WERI-Rb-1 (cell line): ENCODE measurements at regions not wholly inside any gene's neighbourhood (a gene's known extent, or its start where the extent isn't known, plus 50 kb on each side); places are given as distances from the start of the nearest gene placed in this dataset.

Source experiments
- DNase-seq: peaks from one replicate; pipeline ENCODE4 v3.0.0-alpha.2; 2020
- H3K27ac ChIP-seq: fragments of 250-450 bp; sonication (Bioruptor Pico); 2 replicates; pipeline ENCODE4 v1.5.1; 2020; ENCODE audit warnings: mild to moderate bottlenecking, moderate library complexity
- H3K27me3 ChIP-seq: fragments of 250-450 bp; sonication (Bioruptor Pico); 2 replicates; pipeline ENCODE4 v1.5.1; 2021; ENCODE audit warnings: mild to moderate bottlenecking, low read depth, moderate library complexity; ENCODE audit not compliant: insufficient read depth, severe bottlenecking
- H3K36me3 ChIP-seq: fragments of 250-450 bp; sonication (Bioruptor Pico); 2 replicates; pipeline ENCODE4 v1.5.1; 2020; ENCODE audit warnings: mild to moderate bottlenecking, moderate library complexity
- H3K4me3 ChIP-seq: 2 replicates; pipeline ENCODE4 v1.5.1; 2011; ENCODE audit warnings: low read depth, mild to moderate bottlenecking, control low read depth, low read length
- H3K9me3 ChIP-seq: fragments of 250-450 bp; sonication (Bioruptor Pico); 2 replicates; pipeline ENCODE4 v1.5.1; 2021; ENCODE audit warnings: mild to moderate bottlenecking, moderate library complexity; ENCODE audit not compliant: severe bottlenecking
- CTCF ChIP-seq: IDR thresholded peaks from 2 replicates; pipeline ENCODE4 v1.5.1; 2011; ENCODE audit warnings: low read depth, mild to moderate bottlenecking, control low read depth, inconsistent platforms, low read length

GRCh38 chr1:69163779-69164178 is 403.9 kb upstream of the LRRC7 start:
- Histone ChIP-seq H3K4me3 (no peak overlapping the region), H3K9me3 (no peaks in the 10 kb centered on the region), H3K36me3 (no peaks in the 10 kb centered on the region), H3K27ac (no peak overlapping the region), H3K27me3 (no peaks in the 10 kb centered on the region)
- DNase-seq, result no peak
- TF ChIP-seq CTCF, result no peak

GRCh38 chr1:69167876-69168275 is 399.8 kb upstream of the LRRC7 start:
- Histone ChIP-seq H3K9me3 (peaks cover 2% of the 10 kb centered on the region), H3K4me3 (no peak overlapping the region), H3K27me3 (no peaks in the 10 kb centered on the region), H3K27ac (no peak overlapping the region), H3K36me3 (no peaks in the 10 kb centered on the region)
- no peak for DNase-seq
- TF ChIP-seq CTCF, result no peak

- no peak for TF ChIP-seq CTCF
- no peak overlapping the region for H3K4me3 ChIP-seq
- DNase-seq, result no peak
- no peak overlapping the region for H3K27ac ChIP-seq
- no peaks in the 10 kb centered on the region for H3K27me3 ChIP-seq
- peaks cover 2% of the 10 kb centered on the region for H3K9me3 ChIP-seq
- H3K36me3 ChIP-seq, result no peaks in the 10 kb centered on the region
Observed at GRCh38 chr1:69171248-69171647, 396.5 kb upstream of the LRRC7 start.

GRCh38 chr1:69172003-69173000 is 395.4 kb upstream of the LRRC7 start:
- no peak overlapping the region for H3K4me3 ChIP-seq
- no peaks in the 10 kb centered on the region for H3K27me3 ChIP-seq
- no peaks in the 10 kb centered on the region for H3K36me3 ChIP-seq
- H3K27ac ChIP-seq, result no peak overlapping the region
- H3K9me3 ChIP-seq, result peaks cover 2% of the 10 kb centered on the region
- no peak for DNase-seq
- TF ChIP-seq CTCF, result no peak

GRCh38 chr1:69175053-69175452 is 392.7 kb upstream of the LRRC7 start:
- H3K9me3 ChIP-seq, result no peaks in the 10 kb centered on the region
- H3K27me3 ChIP-seq, result no peaks in the 10 kb centered on the region
- TF ChIP-seq CTCF, result 0 out of 2 replicates have a peak, but pooled peaks have one; percentile 15
- H3K36me3 ChIP-seq, result no peaks in the 10 kb centered on the region
- H3K4me3 ChIP-seq, result no peak overlapping the region
- H3K27ac ChIP-seq, result no peak overlapping the region
- no peak for DNase-seq

- Histone ChIP-seq H3K36me3 (no peaks in the 10 kb centered on the region), H3K4me3 (no peak overlapping the region), H3K27me3 (no peaks in the 10 kb centered on the region), H3K9me3 (no peaks in the 10 kb centered on the region), H3K27ac (no peak overlapping the region)
- no peak for DNase-seq
- no peak for TF ChIP-seq CTCF
Observed at GRCh38 chr1:69180358-69180757, 387.4 kb upstream of the LRRC7 start.
